H9 (cell line): ENCODE measurements at regions not wholly inside any gene's neighbourhood (a gene's known extent, or its start where the extent isn't known, plus 50 kb on each side); places are given as distances from the start of the nearest gene placed in this dataset.

Source experiments
- DNase-seq: peaks from one replicate; pipeline ENCODE4 v3.0.0-alpha.2; 2017
- H2AFZ ChIP-seq: one replicate; pipeline ENCODE4 v1.6.1; 2013; ENCODE audit warnings: mild to moderate bottlenecking, low read length, control low read depth, moderate library complexity
- H2AK5ac ChIP-seq: 2 replicates; pipeline ENCODE4 v1.6.1; 2013; ENCODE audit warnings: low read length, control low read depth, mixed read lengths; ENCODE audit not compliant: insufficient read length
- H2BK120ac ChIP-seq: one replicate; pipeline ENCODE4 v1.6.1; 2013; ENCODE audit warnings: low read depth, mild to moderate bottlenecking, low read length, control low read depth, inconsistent platforms; ENCODE audit not compliant: poor library complexity, severe bottlenecking
- H2BK12ac ChIP-seq: 2 replicates; pipeline ENCODE4 v1.6.1; 2013; ENCODE audit warnings: low read length, control low read depth, mixed read lengths, low read depth; ENCODE audit not compliant: insufficient read length
- H2BK15ac ChIP-seq: 2 replicates; pipeline ENCODE4 v1.6.1; 2013; ENCODE audit warnings: low read depth, low read length, control low read depth
- H2BK20ac ChIP-seq: one replicate; pipeline ENCODE4 v1.6.1; 2013; ENCODE audit warnings: low read depth, mild to moderate bottlenecking, low read length, control low read depth, inconsistent platforms; ENCODE audit not compliant: poor library complexity, severe bottlenecking
- H2BK5ac ChIP-seq: 2 replicates; pipeline ENCODE4 v1.6.1; 2013; ENCODE audit warnings: low read length, control low read depth, mixed read lengths; ENCODE audit not compliant: insufficient read length
- H3K14ac ChIP-seq: 2 replicates; pipeline ENCODE4 v1.6.1; 2013; ENCODE audit warnings: low read length, control low read depth; ENCODE audit not compliant: insufficient read depth
- H3K18ac ChIP-seq: 2 replicates; pipeline ENCODE4 v1.6.1; 2013; ENCODE audit warnings: low read depth, mild to moderate bottlenecking, mixed read lengths, low read length, control low read depth; ENCODE audit not compliant: insufficient read length
- H3K23ac ChIP-seq: 2 replicates; pipeline ENCODE4 v1.6.1; 2013; ENCODE audit warnings: low read length, control low read depth, mixed read lengths, low read depth; ENCODE audit not compliant: insufficient read length
- H3K23me2 ChIP-seq: 2 replicates; pipeline ENCODE4 v1.6.1; 2013; ENCODE audit warnings: low read depth, mild to moderate bottlenecking, mixed read lengths, low read length, control low read depth; ENCODE audit not compliant: insufficient read length, poor library complexity, severe bottlenecking
- H3K27ac ChIP-seq: 2 replicates; pipeline ENCODE4 v1.5.1; 2013; ENCODE audit warnings: low read length, control low read depth, mixed read lengths, low read depth; ENCODE audit not compliant: insufficient read length
- H3K27me3 ChIP-seq: 2 replicates; pipeline ENCODE4 v1.6.1; 2013; ENCODE audit warnings: low read length, control low read depth, inconsistent platforms; ENCODE audit not compliant: insufficient read depth
- H3K4ac ChIP-seq: 2 replicates; pipeline ENCODE4 v1.6.1; 2013; ENCODE audit warnings: low read depth, mild to moderate bottlenecking, control low read depth, inconsistent platforms, low read length, moderate library complexity
- H3K4me1 ChIP-seq: 2 replicates; pipeline ENCODE4 v1.6.1; 2013; ENCODE audit warnings: low read length, control low read depth, inconsistent platforms; ENCODE audit not compliant: insufficient read depth
- H3K4me2 ChIP-seq: 2 replicates; pipeline ENCODE4 v1.6.1; 2013; ENCODE audit warnings: low read length, control low read depth, mixed read lengths; ENCODE audit not compliant: insufficient read length, insufficient read depth
- H3K56ac ChIP-seq: 2 replicates; pipeline ENCODE4 v1.6.1; 2013; ENCODE audit warnings: low read depth, mild to moderate bottlenecking, mixed read lengths, low read length, control low read depth; ENCODE audit not compliant: insufficient read length
- H3K79me1 ChIP-seq: 2 replicates; pipeline ENCODE4 v1.6.1; 2013; ENCODE audit warnings: low read depth, mild to moderate bottlenecking, moderate library complexity, low read length, control low read depth, inconsistent platforms; ENCODE audit not compliant: insufficient read depth, poor library complexity, severe bottlenecking
- H3K79me2 ChIP-seq: 2 replicates; pipeline ENCODE4 v1.6.1; 2013; ENCODE audit warnings: low read length, control low read depth, inconsistent platforms; ENCODE audit not compliant: insufficient read depth
- H3K9ac ChIP-seq: 2 replicates; pipeline ENCODE4 v1.6.1; 2013; ENCODE audit warnings: low read length, control low read depth, mixed read lengths; ENCODE audit not compliant: insufficient read length; ENCODE audit errors: extremely low read depth
- H3K9me3 ChIP-seq: one replicate; pipeline ENCODE4 v1.6.1; 2013; ENCODE audit warnings: low read depth, low read length, inconsistent platforms; ENCODE audit not compliant: control insufficient read depth
- H3T11ph ChIP-seq: one replicate; pipeline ENCODE4 v1.6.1; 2013; ENCODE audit warnings: mild to moderate bottlenecking, low read length, control low read depth, inconsistent platforms
- H4K20me1 ChIP-seq: one replicate; pipeline ENCODE4 v1.6.1; 2013; ENCODE audit not compliant: control insufficient read depth, insufficient read length, insufficient read depth
- H4K5ac ChIP-seq: 2 replicates; pipeline ENCODE4 v1.6.1; 2013; ENCODE audit warnings: low read depth, mild to moderate bottlenecking, mixed read lengths, low read length, control low read depth; ENCODE audit not compliant: insufficient read length
- H4K8ac ChIP-seq: replicated peaks from 2 replicates; pipeline ENCODE4 v1.6.1; 2013; ENCODE audit warnings: low read length, control low read depth, mixed read lengths, low read depth; ENCODE audit not compliant: insufficient read length
- H4K91ac ChIP-seq: 2 replicates; pipeline ENCODE4 v1.6.1; 2013; ENCODE audit warnings: low read depth, mild to moderate bottlenecking, moderate library complexity, mixed read lengths, low read length, control low read depth; ENCODE audit not compliant: insufficient read length
- H3K27ac Mint-ChIP-seq, 3 experiments: 2 replicates in 2 of 3; 3 replicates in 1 of 3; pipeline ENCODE4 v1.8.0; 2020 to 2021; ENCODE audit warnings: mixed read lengths in 3 of 3, mild to moderate bottlenecking in 1 of 3, moderate library complexity in 1 of 3
- H3K27me3 Mint-ChIP-seq: 2 replicates; pipeline ENCODE4 v1.8.0; 2021; ENCODE audit warnings: low read depth, mild to moderate bottlenecking, moderate library complexity, mixed read lengths
- H3K36me3 Mint-ChIP-seq, 3 experiments: 2 replicates in 2 of 3; 3 replicates in 1 of 3; pipeline ENCODE4 v1.8.0; 2020 to 2021; ENCODE audit warnings: low read depth in 3 of 3, mixed read lengths in 3 of 3; ENCODE audit not compliant: insufficient read depth in 1 of 3
- H3K4me1 Mint-ChIP-seq, 2 experiments: 2 replicates each; pipeline ENCODE4 v1.8.0; 2020; ENCODE audit warnings: mixed read lengths in 2 of 2
- H3K4me3 Mint-ChIP-seq, 2 experiments: 2 replicates in 1 of 2; 3 replicates in 1 of 2; pipeline ENCODE4 v1.8.0; 2020 to 2021; ENCODE audit warnings: mild to moderate bottlenecking in 2 of 2, mixed read lengths in 2 of 2, moderate library complexity in 1 of 2
- H3K9me3 Mint-ChIP-seq, 2 experiments: 2 replicates in 1 of 2; 3 replicates in 1 of 2; pipeline ENCODE4 v1.8.0; 2020; ENCODE audit warnings: mild to moderate bottlenecking in 2 of 2, mixed read lengths in 2 of 2, moderate library complexity in 1 of 2
- CTCF ChIP-seq: fragments of 200-600 bp; sonication (generic); conservative IDR thresholded peaks from 3 replicates; pipeline ENCODE4 v1.8.0; 2021; ENCODE audit warnings: antibody characterized with exemption, mild to moderate bottlenecking
- WGBS: extraction: QIAGEN DNeasy Blood & Tissue Kit; methylation state at CpG from one replicate; pipeline ENCODE4 v1.1.7; 2013; ENCODE audit warnings: missing lambda C conversion rate, low lambda C conversion rate, mixed read lengths; ENCODE audit not compliant: insufficient read length; ENCODE audit errors: extremely low coverage; 5-methylcytosine and 5-hydroxymethylcytosine counted together

DNA sequence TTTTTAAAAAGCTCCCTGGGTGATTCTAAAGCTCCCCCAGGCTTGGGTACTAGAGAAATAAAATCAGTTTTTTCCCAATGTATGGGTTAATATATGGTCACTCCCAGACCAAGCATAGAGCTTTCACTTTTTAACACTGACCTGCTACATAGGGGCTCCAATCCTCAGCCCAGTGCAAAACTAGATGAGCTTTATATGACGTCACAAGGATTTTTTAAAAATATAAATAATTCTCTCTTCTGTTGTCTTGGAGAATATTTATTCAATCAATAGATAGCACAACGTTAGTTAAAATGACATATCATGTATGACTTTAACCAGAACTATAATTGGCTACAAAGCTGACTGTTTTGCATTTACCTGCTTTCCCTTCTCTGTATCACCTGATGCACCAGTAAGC lies 137.9 kb upstream of the TMCC3 start:
- Histone ChIP-seq H2BK15ac (no peak overlapping the region), H3K4ac (no peak overlapping the region), H3T11ph (no peak overlapping the region), H2BK20ac (no peak overlapping the region), H3K9ac (no peak overlapping the region), H3K14ac (no peak overlapping the region), H2BK5ac (no peak overlapping the region), H3K9me3 (no peaks in the 10 kb centered on the region), H4K91ac (no peak overlapping the region), H3K56ac (no peak overlapping the region), H3K79me2 (no peaks in the 10 kb centered on the region), H2AFZ (no peak overlapping the region), H3K27me3 (no peaks in the 10 kb centered on the region), H2BK12ac (no peak overlapping the region), H3K4me2 (no peak overlapping the region), H3K23me2 (no peaks in the 10 kb centered on the region), H4K20me1 (no peaks in the 10 kb centered on the region), H3K23ac (no peak overlapping the region), H3K4me1 (no peaks in the 10 kb centered on the region), H3K27ac (no peak overlapping the region), H2AK5ac (no peak overlapping the region), H4K8ac (no peak overlapping the region), H3K79me1 (no peaks in the 10 kb centered on the region), H2BK120ac (no peak overlapping the region), H4K5ac (no peak overlapping the region), H3K18ac (no peak overlapping the region)
- Mint-ChIP-seq H3K27ac (no peak overlapping the region), H3K4me3 (no peak overlapping the region), H3K27me3 (no peaks in the 10 kb centered on the region; the same call in none of the 2 replicates), H3K36me3 (no peaks in the 10 kb centered on the region; a peak in 1 of 7 replicates), H3K4me1 (peaks cover 7 to 8% of the 10 kb centered on the region in 2 experiments), H3K9me3 (no peaks in the 10 kb centered on the region)
- WGBS: no CpG with 5 or more reads among the region's 2 CpGs
- no peak for DNase-seq
- TF ChIP-seq CTCF: no peak
